ENCODE measurements at regions not wholly inside any gene's neighbourhood (a gene's known extent, or its start where the extent isn't known, plus 50 kb on each side); places are given as distances from the start of the nearest gene placed in this dataset.
"Not testable (repeated sequence)": the region's sequence is repeated elsewhere in the genome, so short reads cannot be mapped to it uniquely, and the experiment has no call there.

GRCh38 chr11:38246451-38246850, 1648.4 kb upstream of the RAG2 start:
- no peak for DNase-seq

GRCh38 chr11:38226684-38227083, 1628.6 kb upstream of the RAG2 start:
- no peak for DNase-seq

DNA sequence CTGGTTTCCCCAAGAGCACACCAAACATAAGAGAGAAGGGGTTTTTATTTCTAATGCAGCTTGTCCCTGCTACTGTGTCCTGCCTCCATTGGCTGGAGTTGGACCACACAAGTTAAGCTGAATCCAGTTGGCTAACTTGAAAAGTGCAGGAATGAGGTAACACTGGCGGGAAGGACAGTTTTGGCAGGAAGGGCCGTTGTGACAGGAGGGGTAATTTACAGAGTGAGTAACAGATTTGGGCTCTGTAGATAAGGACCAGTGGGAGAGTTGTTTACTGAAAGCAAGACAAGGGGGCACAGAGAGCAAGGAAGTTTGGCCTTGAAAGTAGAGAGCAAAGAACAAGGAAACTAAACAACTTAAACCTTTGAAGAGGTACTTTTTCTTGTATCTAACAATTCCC, 1623.3 kb upstream of the RAG2 start:
- DNase-seq, result no peak

GRCh38 chr11:38219636-38220035, 1621.6 kb upstream of the RAG2 start:
- no peak for DNase-seq

- no peak for DNase-seq
Measured at GRCh38 chr11:38208951-38209350, 1610.9 kb upstream of the RAG2 start.

- DNase-seq, result no peak
Measured at GRCh38 chr11:38206663-38207062, 1608.6 kb upstream of the RAG2 start.

DNA sequence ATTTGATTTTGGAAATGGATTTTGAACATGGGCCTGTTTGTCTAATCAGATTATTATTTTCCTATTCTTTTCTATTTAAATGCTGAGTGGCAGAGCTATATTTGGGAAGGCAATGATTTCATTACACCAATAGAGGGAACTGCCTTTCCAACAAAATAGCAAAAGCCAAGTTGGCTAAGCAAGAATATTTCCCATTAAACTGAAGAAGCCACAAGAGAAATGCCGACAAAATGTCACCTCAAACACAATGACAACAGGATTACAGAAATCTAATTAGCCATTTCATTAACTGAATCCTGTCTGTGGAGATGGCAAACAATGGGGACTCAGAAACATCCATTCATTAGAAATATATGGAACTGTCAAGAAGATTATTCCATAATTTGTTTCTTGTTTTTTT, 1593.1 kb upstream of the RAG2 start:
- no peak for DNase-seq

DNA sequence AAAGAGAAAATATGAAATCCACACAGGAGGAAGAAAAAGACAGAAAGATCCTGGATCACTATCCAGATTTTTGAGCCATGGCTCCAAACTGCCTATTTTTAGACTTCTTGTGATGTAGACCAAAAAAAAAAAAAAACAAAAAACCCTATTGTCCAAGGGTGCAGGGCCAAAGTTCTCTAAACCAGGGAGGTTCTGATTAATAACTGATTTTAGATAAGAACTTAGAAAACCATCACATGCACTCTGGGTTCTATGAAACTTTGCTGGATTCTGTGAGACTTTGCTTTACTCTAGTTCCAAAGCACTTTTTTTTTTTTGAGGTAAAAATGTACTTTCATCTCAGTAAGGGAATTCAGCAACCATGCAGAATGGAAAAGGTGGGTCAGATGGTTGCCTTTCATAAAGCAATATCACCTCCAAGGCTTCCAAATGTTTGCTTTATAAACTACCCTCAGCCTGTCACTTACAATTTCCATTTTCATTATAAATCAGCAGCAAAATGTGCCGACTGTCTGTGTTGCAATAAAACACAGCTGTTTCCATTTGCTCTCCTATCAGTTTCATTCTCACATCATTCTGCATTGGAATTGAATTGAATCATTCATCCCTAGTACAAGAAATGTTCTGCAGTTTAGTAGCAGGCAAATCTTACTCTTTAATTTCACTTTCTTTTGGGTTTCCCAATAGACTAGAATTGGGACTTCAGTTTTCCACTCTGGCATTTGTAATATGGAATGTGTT, 1584.3 kb upstream of the RAG2 start:
- no peak for DNase-seq

DNA sequence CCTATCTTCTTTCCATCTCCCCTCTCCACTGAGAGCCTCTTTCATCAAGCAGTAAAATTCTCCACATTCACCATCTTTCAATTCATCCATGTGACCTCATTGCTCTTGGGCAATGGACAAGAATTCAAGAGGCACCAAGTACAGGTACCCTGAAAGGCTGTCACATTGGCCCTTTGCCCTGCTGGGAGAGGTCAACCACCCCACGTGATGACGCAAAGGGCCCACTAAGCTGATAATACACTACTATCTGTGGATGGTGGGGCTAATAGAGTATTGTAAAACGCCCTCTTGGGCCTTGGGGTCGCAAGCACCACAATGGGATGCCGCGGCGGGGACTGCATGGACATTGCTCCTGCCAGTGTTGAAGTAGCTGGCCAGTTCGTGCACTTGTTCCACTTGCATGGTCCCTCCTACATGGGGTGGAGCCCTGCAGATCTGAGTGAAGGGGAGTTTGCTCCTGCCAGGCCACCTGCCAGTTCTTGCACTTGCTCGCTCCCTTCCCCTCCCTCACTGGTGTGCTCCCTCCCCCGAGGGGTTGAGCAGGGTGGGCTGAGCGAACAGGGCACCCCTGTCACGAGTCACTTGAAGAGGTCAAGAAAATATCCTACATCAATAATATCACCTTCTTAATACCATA, 1578.8 kb upstream of the RAG2 start:
- no peak for DNase-seq

DNA sequence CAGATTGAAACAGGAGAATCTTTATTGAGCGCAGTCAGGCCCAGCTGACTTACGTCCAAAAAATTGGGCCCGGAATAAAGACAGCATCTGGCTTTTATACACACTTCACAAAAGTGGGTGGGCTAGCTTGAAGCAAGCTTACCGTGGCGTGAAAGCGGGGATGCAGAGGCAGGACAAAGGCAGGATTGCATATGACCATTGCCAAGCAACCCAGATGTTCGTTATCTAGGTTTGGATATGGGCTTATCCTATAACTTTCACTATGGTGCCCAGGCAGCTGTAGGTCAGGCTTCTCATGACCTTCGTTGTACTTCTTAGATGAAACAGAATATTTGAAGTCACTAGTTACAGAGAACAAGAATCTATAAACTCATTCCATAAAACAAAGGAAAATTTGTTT, 1575.6 kb upstream of the RAG2 start:
- no peak for DNase-seq

- no peak for DNase-seq
Measured at GRCh38 chr11:38169286-38169685, 1571.2 kb upstream of the RAG2 start.

DNA sequence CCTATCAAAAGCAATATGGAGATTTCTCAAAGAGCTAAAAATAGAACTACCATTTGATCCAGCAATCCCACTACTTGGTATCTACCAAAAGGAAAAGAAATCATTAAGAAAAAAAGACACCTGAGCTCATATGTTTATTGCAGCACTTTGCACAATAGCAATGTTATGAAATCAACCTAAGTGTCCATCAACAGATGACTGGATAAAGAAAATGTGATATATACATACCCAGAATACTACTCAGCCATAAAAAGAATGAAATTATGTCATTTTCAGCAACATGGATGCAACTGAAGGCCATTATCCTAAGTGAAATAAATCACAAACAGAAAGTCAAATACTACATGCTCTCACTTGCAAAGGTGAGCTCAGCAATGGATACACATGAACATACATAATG, 1565.5 kb upstream of the RAG2 start:
- DNase-seq, result no peak

GRCh38 chr11:38160433-38160832, 1562.4 kb upstream of the RAG2 start:
- no peak for DNase-seq

DNA sequence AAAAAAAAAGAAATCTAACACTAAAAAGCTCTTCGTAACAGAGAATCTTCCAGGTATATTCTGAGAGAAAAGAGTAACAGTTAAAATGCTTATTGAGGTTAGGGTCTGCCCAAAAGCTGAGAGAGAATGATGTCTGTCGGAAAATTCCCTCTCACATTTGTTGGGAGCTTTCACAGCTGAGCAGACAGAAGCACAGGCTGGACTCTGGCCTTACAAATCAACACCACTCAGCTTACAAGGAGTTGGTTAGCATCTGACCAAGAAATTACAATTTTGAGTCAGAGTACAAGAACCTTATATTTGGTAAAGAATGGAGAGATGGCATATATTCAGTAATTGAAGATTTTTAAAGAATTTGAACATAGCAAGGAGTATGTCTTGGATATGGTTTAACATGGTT, 1561.0 kb upstream of the RAG2 start:
- no peak for DNase-seq

DNA sequence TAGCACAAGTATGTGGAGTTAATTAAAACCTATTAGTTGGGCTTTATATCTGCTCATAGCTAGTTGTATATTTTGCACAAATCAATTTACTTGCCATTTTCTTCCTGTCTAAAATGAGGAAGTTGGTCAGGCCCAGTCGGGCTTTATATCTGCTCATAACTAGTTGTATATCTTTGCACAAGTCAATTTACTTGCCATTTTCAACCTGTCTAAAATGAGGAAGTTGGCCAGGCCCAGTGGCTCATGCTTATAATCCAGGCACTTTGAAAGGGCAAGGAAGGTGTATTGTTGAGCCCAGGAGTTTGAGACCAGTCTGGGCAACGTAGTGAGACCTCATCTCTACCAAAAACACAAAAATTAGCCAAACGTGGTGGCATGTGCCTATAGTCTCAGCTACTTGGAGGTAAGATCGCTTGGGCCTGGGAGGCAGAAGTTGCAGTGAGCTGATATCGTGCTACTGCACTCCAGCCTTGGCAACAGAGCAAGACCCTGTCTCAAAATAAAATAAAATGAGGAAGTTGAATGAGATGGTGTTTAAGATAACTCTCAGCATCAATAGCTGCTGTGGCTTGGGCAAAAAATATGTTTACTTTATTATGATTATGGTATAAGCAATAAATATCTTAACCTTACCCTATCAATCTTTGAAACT, 1558.6 kb upstream of the RAG2 start:
- no peak for DNase-seq

GRCh38 chr11:38155856-38156255, 1557.8 kb upstream of the RAG2 start:
- DNase-seq, result no peak

- DNase-seq, result no peak
Measured at GRCh38 chr11:38153985-38154384, 1555.9 kb upstream of the RAG2 start.

DNA sequence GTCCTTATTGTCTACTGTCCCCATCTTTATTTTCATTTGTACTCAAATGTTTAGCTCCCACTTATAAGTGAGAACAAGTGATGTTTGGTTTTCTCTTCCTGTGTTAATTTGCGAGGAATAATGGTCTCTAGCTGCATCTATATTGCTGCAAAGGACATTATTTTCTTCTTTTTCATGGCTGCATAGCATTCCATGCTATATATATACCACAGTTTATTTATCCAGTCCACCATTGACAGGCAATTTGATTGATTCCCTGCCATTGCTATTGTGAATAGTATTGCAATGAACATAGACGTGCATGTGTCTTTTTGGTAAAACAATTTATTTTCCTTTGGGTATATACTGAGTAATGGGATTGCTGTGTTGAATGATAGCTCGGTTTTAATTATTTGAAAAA, 1545.8 kb upstream of the RAG2 start:
- DNase-seq, result no peak

DNA sequence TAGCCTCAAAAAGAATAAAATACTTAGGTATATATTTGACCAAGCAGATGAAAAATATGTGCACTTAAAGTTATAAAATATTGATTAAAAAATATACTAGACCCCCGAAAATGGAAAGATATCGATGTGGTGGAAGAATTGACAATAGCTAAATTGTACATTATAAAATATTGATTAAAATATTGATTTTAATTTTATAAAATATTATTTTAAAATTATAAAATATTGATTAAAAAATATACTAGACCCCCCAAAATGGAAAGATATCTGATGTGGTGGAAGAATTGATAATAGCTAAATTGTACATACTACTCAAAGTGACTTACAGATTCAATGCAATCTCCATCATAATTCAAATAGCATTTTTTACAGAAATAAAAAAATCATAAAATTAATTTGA, 1540.9 kb upstream of the RAG2 start:
- DNase-seq, result no peak

DNA sequence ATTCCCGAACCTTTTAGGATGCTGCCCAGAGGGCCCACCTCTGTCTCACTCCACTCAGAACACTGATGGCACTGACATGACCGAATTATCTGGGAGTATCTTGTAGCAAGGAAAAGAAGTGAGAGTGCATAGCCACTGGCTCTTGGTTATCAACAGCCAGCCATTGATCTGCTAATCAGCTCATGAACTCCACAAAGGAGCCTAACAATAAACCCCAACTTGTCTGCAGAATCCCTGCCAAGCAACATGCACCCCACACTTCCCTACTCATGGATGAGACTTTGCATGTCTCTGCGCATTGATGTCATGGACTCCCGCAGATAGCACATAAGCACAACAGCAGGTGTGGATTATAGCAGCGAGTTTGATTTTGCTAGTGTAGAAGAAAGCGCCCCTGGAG, 1538.9 kb upstream of the RAG2 start:
- no peak for DNase-seq

GRCh38 chr11:38131535-38131934, 1533.5 kb upstream of the RAG2 start:
- no peak for DNase-seq

GRCh38 chr11:38130976-38131375, 1532.9 kb upstream of the RAG2 start:
- DNase-seq, result no peak

- DNase-seq, result no peak
Measured at GRCh38 chr11:38130514-38130913, 1532.5 kb upstream of the RAG2 start.

DNA sequence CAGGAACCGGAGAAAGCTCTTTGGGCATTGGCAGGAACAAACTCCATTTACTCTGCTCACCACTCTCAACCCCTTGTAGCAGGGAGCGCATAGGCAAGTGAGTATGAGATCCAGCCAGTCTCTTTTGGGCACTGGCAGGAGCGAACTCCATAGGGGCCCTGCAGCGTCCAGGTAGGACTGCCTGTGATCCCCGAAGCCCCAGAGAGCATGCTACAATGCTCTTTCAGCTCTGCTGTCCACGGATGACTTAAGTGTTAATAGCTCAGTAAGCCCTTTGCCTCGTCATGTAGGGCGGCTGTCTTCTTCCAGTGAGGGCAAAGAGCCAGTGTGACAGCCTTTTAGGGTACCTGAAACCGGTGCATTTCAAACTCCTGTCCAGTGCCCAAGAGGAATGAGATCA, 1525.6 kb upstream of the RAG2 start:
- no peak for DNase-seq

GRCh38 chr11:38116616-38117015, 1518.6 kb upstream of the RAG2 start:
- DNase-seq, result not testable (repeated sequence)
